NK-92 (cell line): ENCODE measurements at regions not wholly inside any gene's neighbourhood (a gene's known extent, or its start where the extent isn't known, plus 50 kb on each side); places are given as distances from the start of the nearest gene placed in this dataset.

Experiments
- DNase-seq: peaks from one replicate; lab custom pipeline; 2025; ENCODE audit not compliant: unreplicated experiment; lab: John Stamatoyannopoulos, UW

DNA sequence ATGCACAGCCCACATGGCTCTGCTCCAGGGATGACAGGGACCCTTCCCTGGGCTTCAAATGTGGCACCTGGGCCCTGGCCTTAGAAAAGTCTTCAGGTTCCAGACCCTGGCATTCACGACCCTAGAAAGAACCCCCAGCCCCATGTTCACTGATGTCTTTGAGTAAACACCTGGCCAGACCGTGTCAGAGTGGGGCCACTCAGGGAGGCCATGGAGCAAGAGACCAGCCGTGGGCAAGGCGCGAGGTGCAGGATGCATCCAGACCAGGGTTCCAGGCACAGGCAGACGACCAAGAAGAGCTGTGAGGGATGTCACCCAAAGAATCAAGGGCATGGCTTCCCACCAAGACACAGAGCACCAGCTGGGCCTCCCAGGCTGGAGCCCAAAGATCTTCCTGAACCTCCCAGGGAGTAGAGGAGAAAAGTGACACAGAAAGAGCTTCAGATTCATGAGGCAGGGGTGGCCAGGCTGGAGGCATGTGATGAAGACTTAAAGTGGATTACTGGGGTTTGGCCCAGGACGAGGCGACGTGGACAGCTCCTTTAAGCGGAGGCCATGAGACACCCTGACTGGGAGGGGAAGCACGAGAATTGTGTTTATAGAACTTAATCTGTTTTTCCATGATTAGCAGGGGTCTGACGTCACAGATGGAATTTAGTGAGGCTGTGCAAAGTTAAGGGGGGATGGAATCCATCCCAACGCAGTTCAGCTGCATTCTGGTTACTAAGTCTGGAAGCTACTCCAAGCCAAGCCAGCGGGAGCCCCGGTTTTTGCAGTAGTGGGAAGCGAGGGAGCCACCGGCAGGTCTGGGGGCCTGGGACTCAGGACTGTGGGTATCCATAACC lies 61.6 kb downstream of the ARL6IP4 start:
- DNase-seq: no peak

DNA sequence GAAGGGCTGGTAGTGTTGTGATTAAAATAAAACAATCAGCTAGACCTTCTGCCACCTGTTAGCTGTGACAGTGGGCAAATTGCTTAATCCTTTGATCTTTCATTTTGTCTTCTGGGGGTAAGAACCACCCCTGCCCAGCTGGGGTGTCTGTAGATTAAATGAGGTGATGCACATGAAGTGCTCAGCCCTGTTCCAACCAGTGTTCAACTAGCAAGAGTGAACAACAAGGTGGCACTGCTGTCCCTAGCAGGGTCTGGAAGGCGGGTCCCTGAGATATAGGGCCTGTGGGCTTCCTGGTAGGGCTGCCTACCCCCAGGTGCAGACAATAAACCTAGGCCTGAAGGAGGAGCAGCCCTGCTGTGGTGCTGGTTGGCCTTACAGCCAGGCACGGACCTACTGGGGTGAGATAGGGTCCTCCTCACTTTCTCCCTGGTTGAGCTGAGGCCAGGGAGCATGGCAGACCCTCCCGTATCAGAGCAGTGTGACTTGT lies 60.6 kb downstream of the ARL6IP4 start:
- DNase-seq: no peak

DNA sequence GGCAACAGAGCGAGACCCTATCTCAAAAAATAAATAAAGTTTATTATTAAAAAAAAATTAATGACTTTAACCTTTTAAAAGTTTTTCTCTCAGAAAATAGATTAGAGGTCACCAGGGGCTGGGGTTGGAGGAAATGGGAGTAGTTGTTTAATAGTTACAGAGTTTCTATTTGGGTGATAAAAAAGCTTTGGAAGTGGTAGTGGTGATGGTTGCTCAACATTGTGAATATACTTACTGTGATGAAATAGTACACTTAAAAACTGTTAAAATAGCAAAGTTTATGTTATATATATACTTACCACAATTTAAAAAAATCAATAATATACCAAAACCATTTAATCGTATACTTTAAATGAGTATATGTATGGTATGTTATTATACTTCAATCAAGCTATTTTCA lies 59.6 kb downstream of the ARL6IP4 start:
- DNase-seq: no peak

DNA sequence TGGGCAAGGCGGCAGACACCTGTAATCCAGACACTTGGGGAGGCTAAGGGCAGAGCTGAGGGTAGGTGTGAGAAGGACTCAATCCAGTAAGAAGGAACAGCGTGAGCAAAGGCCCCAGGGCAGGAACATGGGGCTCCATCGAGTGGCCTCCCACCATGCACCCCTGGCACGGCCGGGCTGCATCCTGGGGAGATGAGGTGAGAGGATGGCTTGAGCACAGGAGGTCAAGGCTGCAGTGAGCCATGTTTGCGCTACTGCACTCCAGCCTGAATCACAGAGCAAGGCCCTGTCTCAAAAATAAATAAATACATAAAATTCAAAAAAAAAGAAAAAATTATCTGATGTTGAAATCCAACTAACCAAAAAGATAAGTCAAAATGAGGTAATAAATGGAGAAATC lies 58.5 kb downstream of the ARL6IP4 start:
- DNase-seq: no peak

DNA sequence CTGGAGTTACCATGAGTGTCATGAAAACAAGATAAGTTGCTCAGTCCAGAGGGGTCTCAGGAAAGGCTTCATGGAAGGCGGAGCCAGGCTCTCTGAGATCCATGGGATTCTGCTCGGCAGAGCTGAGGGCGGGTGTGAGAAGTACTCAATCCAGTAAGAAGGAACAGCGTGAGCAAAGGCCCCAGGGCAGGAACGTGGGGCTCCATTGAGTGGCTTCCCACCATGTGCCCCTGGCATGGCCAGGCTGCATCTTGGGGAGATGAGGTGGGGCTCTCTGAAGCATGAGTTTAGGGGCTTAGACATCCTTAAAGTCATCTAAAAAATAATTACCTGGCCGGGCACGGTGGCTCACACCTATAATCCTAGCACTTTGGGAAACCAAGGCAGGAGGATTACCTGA lies 58.0 kb downstream of the ARL6IP4 start:
- DNase-seq: no peak

DNA sequence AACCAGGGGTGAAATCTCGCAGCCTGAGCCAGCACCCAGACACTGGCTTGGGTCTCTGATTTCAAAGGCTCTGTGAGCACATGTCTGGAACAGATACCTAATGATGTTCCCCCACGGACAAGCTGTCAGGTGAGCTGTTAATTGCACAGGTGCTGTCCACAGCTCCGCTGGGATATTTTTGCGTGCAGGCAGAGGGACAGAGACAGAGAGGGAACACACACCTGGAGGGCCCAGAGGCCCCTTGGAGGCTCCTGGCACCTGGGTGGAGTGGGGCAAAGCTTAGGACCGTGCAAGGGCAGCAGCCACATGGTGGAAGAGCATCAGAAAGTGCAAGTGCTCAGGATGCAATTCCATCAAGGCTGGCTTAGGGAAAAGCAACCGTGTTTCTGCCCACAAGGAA lies 57.3 kb downstream of the ARL6IP4 start:
- no peak for DNase-seq

DNA sequence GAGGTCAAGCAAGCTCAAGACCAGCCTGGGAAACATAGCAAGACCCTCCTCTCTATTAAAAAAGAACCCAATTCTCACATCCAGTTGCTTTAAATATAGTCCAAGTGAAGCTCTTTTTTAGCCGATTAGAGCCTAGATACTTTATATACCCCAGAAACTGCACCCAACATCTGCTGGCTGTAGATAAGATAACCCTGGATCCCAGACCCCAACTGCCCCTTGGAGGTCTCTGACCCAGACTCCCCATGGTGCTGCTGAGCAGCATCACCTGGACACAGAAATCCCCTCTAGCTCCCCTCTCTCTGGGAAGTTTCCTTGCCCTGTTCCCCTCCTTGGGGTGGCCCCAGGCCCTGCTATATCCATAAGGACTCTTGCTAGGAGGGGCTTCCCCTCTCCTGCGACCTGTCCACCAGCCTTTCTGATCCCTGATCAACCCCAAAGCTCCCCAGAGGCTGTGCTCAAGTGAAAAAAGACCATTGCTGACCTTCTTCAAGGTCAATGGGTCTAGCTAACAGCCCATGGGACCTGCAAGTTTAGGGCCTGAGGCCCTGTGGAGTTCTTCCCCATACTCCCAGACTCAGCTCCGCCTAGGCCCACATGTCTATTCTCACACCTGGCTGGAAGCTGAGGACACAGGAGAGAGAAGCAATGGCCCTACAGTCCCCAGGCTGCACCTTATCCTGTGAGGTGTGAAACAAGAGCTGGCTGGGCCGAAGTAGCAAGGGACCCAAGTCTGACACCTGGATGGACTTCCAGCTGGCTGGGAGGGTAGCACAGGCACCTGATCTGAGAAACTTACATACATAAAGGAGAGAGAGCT lies 56.2 kb downstream of the ARL6IP4 start:
- DNase-seq: no peak

DNA sequence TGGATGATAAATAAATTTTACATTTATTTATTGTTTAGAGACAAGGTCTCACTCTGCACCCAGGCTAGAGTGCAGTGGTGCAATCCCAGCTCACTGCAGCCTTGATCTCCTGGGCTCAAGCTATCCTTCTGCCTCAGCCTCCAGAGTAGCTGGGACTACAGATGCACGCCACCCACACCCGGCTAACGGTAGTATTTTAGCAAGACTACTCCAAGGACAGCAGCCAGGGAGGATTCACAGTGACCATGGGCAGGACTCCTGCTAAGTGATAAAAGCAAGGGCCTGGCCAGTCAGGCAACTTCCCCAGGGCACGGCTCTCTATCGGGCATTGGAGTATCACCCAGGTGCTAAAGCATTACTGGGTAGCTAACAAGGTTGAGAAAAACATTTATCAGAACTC lies 55.4 kb downstream of the ARL6IP4 start:
- DNase-seq: no peak

DNA sequence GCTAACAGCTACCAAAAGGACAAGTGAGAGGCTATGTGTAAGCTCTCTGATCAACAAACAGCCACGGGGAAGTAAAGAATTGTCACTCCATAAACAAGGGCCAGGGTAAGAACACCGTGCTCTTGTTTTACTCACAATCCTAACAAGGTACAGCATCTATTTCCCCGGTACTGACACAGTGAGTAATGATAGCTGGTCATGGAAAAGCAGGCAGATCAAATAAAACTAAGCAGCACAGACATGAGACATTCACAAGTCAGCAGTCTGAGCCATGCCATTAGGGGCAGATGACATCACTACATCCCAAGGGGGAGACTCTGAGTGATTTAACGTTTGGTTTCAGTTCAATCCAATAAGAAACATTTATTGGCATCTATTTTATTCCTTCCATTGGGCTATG lies 54.4 kb downstream of the ARL6IP4 start:
- no peak for DNase-seq

DNA sequence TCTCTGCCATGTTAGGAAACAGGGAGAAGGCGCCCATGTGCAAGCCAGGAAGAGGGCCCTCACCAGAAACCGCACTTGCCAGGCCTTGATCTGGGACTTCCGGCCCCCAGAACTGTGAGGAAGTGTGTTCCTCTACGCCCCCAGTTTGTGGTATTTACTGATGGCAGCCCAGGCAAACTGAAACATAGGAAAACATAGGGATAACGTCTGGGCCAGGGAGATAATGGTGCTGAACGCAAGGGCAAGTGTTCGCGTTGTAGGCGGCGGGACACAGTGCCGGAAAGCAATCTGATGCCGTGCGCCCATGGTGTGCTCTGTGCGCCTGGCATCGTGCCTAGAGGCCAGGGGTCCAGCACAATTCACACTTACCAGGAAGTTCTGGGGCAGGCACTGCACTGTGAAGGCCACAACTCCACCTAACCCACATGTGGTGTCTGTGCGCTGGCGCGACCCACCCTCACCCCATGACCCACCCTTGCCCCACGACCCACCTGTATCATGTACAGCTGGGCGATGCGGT lies 53.6 kb downstream of the ARL6IP4 start:
- DNase-seq: no peak

DNA sequence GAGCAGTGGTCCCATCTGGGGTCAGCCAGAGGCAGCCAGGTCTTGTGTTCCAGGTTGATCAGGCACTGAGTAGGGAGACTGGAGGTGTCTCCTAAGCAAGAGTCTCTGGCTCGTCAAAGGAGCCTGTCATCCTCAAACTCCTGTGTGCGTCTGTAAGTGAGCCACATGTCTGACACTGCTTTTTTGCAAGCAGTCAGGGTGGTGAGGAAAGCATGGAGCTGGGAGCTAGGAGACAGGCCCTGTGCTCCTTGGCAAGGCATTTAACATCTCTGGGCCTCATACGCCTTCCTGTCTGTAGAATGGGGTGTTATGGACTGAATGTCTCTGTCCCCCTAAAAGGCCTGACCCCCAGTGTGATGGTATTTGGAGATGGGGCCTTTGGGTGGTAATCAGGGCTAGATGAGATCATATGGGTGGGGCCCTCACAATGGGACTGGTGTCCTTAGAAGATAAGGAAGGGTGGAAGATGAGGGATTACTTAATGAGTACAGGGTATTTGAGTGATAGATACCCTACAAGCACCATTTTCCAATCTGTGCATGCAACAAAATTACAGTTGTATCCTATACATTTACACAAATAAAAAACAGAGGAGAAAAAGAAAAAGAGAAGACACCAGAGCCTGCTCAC lies 53.0 kb downstream of the ARL6IP4 start:
- no peak for DNase-seq

DNA sequence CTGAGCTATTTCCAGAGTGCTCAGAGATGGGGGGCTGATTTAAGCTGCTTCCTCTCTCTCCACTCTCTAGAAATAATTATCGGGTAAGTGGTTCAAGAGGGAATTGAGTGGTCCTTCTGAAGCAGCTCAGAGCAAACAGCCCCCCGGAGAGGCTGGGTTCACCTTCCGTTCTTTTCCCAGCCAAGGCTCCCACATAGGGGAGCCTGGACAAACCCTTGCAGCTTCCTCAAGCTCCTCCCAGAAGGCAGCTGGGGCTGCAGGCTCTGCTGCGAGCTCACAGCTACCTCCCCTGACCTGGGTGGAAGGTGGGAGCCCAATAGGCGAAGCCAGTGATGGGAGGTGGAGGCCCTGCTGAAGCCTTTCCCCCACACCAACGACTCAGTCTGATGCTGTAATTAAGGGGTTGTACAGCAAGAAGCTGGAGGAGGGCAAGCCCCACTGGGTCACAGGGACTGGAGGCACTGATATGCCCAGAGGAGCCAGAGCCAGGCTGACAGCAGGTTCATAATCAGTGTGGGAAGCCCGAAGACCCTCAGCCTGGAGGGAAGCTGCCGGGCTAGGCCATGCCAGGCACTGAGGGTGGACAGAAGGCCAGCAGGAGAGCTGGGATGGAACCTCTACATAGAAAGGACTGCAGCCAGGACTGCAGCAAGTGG lies 52.4 kb downstream of the ARL6IP4 start:
- DNase-seq: no peak
